GM19468 (cell line): ENCODE measurements at regions not wholly inside any gene's neighbourhood (a gene's known extent, or its start where the extent isn't known, plus 50 kb on each side); places are given as distances from the start of the nearest gene placed in this dataset.

ENCODE experiments used
- ATAC-seq: cut with Tn5 transposase; IDR thresholded peaks from one replicate; pipeline ENCODE4 v1.9.1; 2021; ENCODE audit warnings: mild to moderate bottlenecking, moderate library complexity, moderate number of reproducible peaks; ENCODE audit not compliant: unreplicated experiment; ENCODE audit errors: extremely low read depth

DNA sequence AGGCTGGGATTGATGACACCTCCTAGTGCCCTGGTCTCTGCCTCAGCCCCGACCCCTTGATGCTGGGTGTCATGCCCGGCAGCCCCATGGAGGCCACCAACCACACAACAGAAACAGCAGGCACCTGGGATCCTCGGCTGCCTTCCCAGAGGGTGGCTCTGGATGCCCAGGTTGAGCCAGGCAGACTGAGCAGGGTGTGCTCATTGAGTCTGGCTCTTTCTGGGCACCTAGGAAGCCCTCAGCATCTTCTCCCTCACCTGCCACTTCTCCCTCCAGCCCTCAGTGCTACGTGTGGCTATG, 484.5 kb upstream of the MGMT start:
- ATAC-seq: no peak

DNA sequence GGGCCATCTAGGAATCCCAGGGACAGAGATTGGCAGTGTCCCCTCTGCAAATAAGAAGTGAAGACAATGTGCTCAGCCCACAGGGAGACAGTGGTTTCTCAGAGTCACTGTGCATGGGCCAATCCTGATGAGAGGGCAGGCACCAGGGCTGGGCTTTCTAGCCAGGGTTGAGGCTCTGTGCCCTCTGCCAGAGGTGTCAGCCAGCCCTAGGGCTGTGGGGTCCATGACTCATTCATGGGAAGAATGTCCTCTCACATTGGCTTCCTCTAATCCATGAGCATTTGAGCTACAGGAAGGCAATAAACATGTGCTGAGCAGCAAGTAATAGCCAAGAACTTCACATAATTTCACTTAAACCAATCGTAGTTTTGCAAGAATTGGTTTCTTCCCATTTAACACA, 482.0 kb upstream of the MGMT start:
- ATAC-seq: no peak

DNA sequence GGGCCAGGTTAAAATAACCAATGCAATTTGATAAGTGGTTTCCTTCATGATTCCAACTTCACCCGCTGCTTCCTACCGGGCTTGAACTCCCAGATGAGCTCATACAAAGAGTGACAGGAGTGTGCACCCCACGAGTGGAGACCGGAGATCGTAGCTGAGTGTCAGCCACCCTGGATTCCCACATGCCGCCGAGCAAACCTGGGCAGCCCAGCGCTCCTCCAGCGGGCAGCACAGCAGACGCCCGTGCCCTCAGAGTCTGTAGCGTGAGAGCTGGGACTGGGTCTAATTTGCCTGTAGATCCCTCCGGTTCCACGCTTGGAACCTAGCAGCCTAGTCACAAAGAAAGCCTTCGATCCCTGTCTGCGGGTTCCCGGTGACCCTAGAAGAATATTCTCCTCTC, 476.1 kb upstream of the MGMT start:
- no peak for ATAC-seq

DNA sequence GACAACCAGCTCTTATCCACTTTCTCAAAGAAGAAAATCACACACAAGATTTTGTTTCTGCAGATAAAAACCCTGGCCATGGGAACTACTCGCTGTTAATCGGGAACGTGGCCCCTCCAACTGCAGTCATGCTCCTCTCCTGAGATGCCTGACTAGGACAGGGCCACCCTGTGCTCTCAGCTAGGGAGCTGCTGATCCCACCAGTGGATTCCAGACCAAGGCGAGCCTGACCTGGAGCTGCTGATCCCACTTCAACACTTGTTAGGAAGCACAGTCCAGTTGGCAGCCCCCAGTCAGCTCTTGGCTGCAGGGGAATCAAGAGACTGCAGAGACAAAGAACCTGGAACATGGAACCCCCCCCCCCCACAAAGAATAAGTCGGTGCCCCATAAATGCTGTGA, 474.3 kb upstream of the MGMT start:
- no peak for ATAC-seq

DNA sequence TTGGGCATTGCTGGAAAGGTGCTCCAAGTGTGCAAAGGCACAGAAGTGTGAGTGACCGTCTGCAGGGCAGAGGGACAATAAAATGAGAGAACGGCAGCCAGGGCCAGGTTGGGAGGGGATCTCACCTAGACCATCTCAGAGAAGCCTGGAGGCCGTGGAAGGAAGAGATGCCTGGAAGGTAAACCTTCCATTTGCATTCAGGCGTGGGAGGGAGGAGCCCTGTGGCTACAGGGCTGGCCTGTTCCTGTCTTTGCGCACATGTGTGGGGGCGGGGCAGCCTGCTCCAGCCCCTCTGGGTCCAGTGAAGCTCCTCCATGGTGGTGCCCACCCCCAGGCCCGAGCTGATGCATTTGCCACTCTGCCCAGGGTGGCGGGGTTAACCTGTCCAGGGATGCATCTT, 473.6 kb upstream of the MGMT start:
- no peak for ATAC-seq

- ATAC-seq: no peak
Measured at GRCh38 chr10:128993911-128994538, 473.0 kb upstream of the MGMT start.

DNA sequence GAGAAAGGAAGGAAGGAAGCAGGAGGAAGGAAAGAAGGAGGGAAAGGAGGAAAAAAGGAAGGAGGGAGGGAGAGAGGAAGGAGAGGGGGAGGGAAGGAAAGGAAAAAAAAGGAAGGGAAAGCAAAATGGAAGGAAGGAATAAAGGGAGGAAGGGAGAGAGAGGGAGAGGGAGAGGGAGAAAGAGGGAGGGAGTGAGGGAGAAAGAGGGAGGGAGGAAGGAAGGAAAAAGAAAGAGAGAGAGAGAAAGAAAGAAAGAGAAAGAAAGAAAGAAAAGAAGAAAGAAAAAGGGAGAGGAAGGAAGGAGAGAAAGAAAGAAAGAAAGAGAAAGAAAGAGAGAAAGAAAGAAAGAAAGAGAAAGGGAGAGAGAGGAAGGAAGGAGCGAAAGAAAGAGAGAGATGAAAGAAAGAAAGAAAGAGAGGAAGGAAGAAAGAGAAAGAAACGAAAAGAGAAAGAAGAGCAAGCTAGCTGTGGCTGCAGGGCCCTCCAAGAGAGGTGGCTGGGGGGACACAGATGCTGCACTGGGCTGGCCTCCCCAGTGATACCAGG, 472.4 kb upstream of the MGMT start:
- no peak for ATAC-seq

- ATAC-seq: no peak
Measured at GRCh38 chr10:128995676-128996075, 471.4 kb upstream of the MGMT start.

DNA sequence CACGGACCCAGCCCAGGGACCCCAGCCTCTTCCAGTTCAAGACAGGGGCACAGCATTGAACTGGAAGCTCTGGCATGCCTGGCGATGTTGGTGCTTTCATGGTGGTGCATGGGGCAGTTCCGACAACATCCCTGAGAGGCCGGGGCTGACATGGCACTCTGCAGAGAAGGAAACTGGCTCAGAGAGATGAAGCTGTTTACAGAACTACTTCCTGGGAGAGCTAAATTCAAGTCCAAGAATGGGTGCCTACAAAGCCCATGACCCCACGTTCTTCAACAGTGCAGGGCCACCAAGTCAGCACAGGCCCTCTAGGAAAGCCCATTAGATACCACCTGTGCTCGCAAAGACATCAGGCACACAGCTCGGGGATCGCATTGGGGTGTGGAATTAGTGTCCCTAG, 470.9 kb upstream of the MGMT start:
- ATAC-seq: no peak

DNA sequence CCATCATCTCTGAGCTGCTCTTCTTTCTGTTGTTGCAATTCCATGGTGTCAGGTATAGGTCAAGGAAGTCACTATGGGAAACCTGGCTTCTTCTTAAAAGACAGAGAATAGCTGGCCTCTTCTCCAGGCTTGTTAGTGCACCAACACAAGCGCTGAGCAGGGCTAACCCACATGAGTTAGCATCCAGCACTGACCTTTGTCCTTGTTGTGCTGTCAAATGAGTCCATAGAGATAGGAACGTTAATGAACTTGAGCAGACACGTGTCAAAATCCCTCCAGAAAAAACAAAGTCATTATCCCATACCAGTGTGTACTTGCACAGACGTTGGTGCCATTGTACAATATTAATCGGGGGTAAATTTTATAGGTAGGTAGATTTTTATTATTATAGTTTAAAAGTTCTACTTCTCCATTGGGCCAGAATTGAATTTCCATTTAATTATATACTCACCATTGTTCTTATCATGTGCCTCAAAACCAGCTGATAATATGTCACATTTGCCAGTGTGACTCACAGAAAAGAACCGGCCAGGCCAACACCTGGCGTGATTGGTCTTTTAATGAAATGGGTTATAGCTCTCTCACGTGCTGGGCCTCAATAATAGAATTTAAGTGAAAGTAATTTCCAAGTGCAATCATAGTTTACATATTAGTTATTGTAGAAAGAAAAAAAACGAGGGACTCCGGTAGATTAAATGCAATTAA, 468.8 kb upstream of the MGMT start:
- no peak for ATAC-seq

DNA sequence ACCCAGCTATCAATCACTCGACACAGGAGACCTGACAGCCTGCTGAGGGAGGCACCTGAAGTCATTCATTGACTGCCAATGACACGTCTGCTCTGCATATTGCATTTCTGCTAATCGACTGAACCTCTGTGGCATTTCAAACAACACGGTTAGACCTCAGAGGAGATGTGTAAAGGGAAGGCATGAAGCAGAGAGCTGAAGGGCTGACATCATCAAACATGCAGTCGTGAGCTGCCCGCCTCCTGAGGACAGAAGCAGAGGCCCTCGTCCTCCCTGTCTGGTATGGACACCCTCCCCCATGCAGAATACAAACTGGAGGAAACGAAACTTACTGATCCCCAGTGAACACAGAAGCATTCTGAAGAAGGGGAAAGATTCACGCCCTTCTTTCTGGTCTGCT, 462.6 kb upstream of the MGMT start:
- ATAC-seq: no peak

GRCh38 chr10:129005080-129005479, 462.0 kb upstream of the MGMT start:
- no peak for ATAC-seq

GRCh38 chr10:129005804-129006203, 461.2 kb upstream of the MGMT start:
- no peak for ATAC-seq

- no peak for ATAC-seq
Measured at GRCh38 chr10:129018511-129018910, 448.5 kb upstream of the MGMT start.

GRCh38 chr10:129020651-129021330, 446.2 kb upstream of the MGMT start:
- ATAC-seq: no peak

DNA sequence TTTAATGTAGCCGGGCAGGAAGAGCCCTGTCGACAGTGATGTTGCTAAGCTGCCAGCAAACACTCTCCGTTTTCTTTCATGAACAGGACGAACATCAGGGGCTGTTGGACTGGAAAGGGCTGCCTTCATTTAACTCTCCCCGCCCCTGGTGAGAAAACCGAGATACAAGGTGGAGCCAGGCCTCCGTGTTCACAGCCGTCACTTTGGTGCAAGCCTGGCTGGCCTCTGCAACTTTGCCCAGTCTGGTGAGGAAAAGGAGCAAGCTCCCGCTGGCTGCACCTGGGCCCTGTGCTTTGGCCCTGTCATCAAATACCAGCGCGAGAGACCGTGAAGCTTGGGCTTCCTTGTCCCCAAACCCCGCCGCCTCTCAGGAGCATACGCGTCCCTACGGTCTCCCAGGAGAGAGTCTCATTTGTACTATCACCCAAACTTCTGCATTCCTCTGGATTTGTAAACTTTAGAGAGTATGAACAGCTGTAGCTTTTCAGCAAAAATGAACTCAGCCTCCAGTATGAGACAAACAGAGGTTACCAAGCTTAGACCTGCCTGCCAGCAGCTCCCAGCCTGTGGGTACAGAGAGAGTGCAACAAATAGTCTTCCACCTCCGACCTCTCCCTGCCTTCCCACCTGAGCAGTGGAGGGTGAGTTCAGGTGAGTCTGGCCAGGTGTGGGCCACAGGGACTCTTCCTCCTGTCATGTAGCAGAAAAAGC, 445.3 kb upstream of the MGMT start:
- ATAC-seq: no peak

DNA sequence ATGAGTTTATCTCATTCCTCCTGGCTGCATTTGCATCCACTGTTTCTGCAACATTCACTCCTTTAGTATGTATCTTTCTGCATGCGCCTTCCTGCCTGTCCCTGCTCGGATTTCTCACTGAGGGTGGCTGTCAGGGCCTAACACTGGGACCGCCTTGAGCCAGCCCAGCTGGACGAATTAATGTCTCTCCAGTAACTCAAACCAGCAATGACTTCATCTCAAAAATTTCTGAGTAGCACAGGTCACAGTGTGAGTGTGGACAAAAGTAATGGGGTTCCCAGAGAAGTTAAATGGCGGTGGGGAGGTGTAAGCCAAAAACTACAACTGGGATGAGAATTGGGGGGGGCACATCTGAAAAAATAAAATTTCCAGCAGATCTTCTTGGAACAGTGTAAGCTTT, 444.0 kb upstream of the MGMT start:
- ATAC-seq: no peak

DNA sequence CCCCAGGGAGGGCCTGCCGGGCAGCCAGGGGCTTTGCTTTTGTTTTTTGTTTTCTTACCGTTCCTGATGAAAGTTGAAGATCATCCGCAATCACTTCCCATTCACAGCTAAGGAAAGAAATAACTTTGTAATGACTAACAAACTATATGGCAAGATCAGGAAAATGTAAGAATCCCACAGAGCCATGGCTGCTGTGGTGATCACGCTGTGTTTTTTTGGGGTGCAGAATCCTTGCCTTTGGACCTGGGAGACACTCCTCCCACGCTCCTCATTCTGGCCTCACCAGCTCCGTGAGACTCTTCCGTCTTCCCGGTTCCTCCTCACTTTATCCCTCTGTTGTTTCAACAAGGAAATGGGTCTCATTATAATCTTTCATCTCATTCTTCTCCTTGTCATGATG, 443.0 kb upstream of the MGMT start:
- no peak for ATAC-seq

DNA sequence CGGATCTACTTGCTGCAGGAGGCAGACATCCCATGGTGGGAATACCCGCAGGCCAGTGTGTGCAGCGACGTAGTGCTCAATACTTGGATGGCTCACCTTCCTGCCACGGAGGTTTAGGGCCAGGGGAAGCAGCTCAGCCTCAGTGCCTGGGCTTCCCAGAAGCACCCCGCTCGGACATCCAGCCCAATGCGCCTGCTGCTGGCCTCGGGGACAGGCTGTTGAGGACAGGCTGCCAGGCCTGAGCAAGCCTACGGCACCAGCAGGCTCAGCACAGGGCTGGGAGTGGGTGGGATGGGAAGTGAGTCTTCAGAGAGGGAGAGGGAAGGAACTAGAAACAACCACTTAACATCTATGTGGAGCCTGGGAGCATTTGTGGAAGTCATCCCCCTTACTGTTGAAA, 441.3 kb upstream of the MGMT start:
- ATAC-seq: no peak

GRCh38 chr10:129027906-129028305, 439.1 kb upstream of the MGMT start:
- ATAC-seq: no peak

GRCh38 chr10:129028451-129028850, 438.6 kb upstream of the MGMT start:
- no peak for ATAC-seq
